ENCODE measurements at regions not wholly inside any gene's neighbourhood (a gene's known extent, or its start where the extent isn't known, plus 50 kb on each side); places are given as distances from the start of the nearest gene placed in this dataset.

DNA sequence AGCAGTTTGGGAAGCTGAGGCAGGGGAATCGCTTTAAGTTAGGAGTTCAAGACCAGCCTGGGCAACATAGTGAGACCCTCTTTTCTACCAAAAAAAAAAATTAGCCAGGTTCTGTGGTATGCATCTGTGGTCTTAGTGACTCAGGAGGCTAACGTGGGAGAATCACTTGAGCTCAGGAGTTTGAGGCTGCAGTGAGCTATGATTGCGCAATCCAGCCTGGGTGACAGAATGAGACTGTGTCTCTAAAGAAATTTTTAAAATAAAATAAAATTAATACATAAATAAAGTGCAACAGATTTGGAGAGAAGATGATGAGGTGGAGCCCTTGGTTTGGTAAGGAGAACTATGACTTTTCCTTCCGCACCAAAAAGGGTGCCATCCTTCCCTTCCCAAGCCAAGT is 436.9 kb downstream of the NLGN4X start:
- Histone ChIP-seq H3K9me2 (ENCODE audit: insufficient read depth) (no peaks in the 10 kb centered on the region), H3K4me3 (no peak overlapping the region), H3K27ac (ENCODE audit: low read depth) (no peak overlapping the region), H3K79me2 (replicated peaks; ENCODE audit: insufficient read depth) (no peaks in the 10 kb centered on the region), H3K4me2 (no peak overlapping the region), H4K20me1 (replicated peaks; ENCODE audit: insufficient read depth) (no peaks in the 10 kb centered on the region), H3F3A (replicated peaks; ENCODE audit: low read depth) (no peaks in the 10 kb centered on the region), H2AFZ (no peak overlapping the region), H3K27me3 (ENCODE audit: insufficient read depth) (no peaks in the 10 kb centered on the region), H3K4me1 (ENCODE audit: insufficient read depth) (no peaks in the 10 kb centered on the region), H3K36me3 (ENCODE audit: insufficient read depth) (no peaks in the 10 kb centered on the region)
- H3K4me3 Mint-ChIP-seq = no peak overlapping the region
- no peak overlapping the region for H3K27ac Mint-ChIP-seq
- no peak for ATAC-seq
- H3K4me1 Mint-ChIP-seq = no peaks in the 10 kb centered on the region
- TF ChIP-seq, protein P1, sequence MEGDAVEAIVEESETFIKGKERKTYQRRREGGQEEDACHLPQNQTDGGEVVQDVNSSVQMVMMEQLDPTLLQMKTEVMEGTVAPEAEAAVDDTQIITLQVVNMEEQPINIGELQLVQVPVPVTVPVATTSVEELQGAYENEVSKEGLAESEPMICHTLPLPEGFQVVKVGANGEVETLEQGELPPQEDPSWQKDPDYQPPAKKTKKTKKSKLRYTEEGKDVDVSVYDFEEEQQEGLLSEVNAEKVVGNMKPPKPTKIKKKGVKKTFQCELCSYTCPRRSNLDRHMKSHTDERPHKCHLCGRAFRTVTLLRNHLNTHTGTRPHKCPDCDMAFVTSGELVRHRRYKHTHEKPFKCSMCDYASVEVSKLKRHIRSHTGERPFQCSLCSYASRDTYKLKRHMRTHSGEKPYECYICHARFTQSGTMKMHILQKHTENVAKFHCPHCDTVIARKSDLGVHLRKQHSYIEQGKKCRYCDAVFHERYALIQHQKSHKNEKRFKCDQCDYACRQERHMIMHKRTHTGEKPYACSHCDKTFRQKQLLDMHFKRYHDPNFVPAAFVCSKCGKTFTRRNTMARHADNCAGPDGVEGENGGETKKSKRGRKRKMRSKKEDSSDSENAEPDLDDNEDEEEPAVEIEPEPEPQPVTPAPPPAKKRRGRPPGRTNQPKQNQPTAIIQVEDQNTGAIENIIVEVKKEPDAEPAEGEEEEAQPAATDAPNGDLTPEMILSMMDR (conservative IDR thresholded peaks at IDR 0.05; ENCODE audit: low read depth in 2 of 2) = no peak
- no peak for TF ChIP-seq ZNF114 (CRISPR knock-in tag; IDR thresholded peaks at IDR 0.05)
- no peak for TF ChIP-seq POLR2AphosphoS5 (IDR thresholded peaks at IDR 0.05; ENCODE audit: low read depth)
- TF ChIP-seq EZH2phosphoT487 (IDR thresholded peaks at IDR 0.05; ENCODE audit: unreplicated experiment) = no peak
- TF ChIP-seq STAT1 (IDR thresholded peaks at IDR 0.05; ENCODE audit: unreplicated experiment) = no peak
- DNase-seq (ENCODE audit: low spot score) = no peak
- H3K27me3 Mint-ChIP-seq (ENCODE audit: insufficient read depth, low read depth, poor library complexity) = peaks cover 4% of the 10 kb centered on the region
- peaks cover 5% of the 10 kb centered on the region; the same call in 2 of the 3 replicates for H3K9me3 Mint-ChIP-seq
- H3K36me3 Mint-ChIP-seq (ENCODE audit: low read depth) = peaks cover 4% of the 10 kb centered on the region; the same call in 2 of the 3 replicates

DNA sequence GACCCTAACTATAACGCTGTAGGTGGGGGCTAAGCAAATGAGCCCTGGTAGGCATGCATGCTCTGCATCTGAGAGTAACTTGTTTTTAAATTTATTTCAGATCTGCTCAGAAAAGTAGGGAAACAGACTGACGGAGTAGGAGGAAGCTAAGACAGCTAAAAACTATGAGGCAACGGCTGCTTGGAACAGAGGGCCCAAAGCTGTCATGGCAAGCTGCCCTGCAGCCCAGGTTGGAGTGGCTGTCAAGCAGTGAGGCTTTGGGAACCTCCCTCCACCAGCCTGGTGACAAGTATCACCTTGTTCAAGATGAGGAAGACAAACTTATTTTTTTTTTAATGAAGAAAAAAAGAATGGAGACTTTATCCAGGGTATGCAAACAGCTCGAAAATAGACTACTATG is 439.8 kb downstream of the NLGN4X start:
- H3K27me3 Mint-ChIP-seq (ENCODE audit: insufficient read depth, low read depth, poor library complexity) = peaks cover 4% of the 10 kb centered on the region
- Histone ChIP-seq H3K9me2 (ENCODE audit: insufficient read depth) (no peaks in the 10 kb centered on the region), H3K79me2 (replicated peaks; ENCODE audit: insufficient read depth) (no peaks in the 10 kb centered on the region), H2AFZ (no peak overlapping the region), H3K36me3 (ENCODE audit: insufficient read depth) (no peaks in the 10 kb centered on the region), H3K4me3 (no peak overlapping the region), H3K4me2 (no peak overlapping the region), H3K4me1 (ENCODE audit: insufficient read depth) (no peaks in the 10 kb centered on the region), H3F3A (replicated peaks; ENCODE audit: low read depth) (no peaks in the 10 kb centered on the region), H4K20me1 (replicated peaks; ENCODE audit: insufficient read depth) (no peaks in the 10 kb centered on the region), H3K27me3 (ENCODE audit: insufficient read depth) (no peaks in the 10 kb centered on the region), H3K27ac (ENCODE audit: low read depth) (no peak overlapping the region)
- no peaks in the 10 kb centered on the region for H3K4me1 Mint-ChIP-seq
- H3K4me3 Mint-ChIP-seq = no peak overlapping the region
- no peak overlapping the region for H3K27ac Mint-ChIP-seq
- no peak for ATAC-seq
- H3K9me3 Mint-ChIP-seq = no peaks in the 10 kb centered on the region
- no peaks in the 10 kb centered on the region for H3K36me3 Mint-ChIP-seq (ENCODE audit: low read depth)
- DNase-seq (ENCODE audit: low spot score) = no peak
- TF ChIP-seq NANOG (IDR thresholded peaks at IDR 0.05; ENCODE audit: borderline replicate concordance) (no peak), ZNF114 (CRISPR knock-in tag; IDR thresholded peaks at IDR 0.05) (no peak), ZNF462 (CRISPR knock-in tag; IDR thresholded peaks at IDR 0.05) (no peak), REST (IDR thresholded peaks at IDR 0.05; ENCODE audit: unreplicated experiment) (no peak), POLR2AphosphoS5 (IDR thresholded peaks at IDR 0.05; ENCODE audit: low read depth) (no peak), EZH2 (IDR thresholded peaks at IDR 0.05; ENCODE audit: low read depth, unreplicated experiment) (no peak), STAT1 (IDR thresholded peaks at IDR 0.05; ENCODE audit: unreplicated experiment) (no peak)
- TF ChIP-seq, protein P2, sequence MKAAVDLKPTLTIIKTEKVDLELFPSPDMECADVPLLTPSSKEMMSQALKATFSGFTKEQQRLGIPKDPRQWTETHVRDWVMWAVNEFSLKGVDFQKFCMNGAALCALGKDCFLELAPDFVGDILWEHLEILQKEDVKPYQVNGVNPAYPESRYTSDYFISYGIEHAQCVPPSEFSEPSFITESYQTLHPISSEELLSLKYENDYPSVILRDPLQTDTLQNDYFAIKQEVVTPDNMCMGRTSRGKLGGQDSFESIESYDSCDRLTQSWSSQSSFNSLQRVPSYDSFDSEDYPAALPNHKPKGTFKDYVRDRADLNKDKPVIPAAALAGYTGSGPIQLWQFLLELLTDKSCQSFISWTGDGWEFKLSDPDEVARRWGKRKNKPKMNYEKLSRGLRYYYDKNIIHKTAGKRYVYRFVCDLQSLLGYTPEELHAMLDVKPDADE (IDR thresholded peaks at IDR 0.05) = no peak
